Lung (tissue), 11 donors: ENCODE measurements at regions not wholly inside any gene's neighbourhood (a gene's known extent, or its start where the extent isn't known, plus 50 kb on each side); places are given as distances from the start of the nearest gene placed in this dataset.
"Not testable (repeated sequence)": the region's sequence is repeated elsewhere in the genome, so short reads cannot be mapped to it uniquely, and the experiment has no call there.

Experiments
- ATAC-seq: fragments of 200-7000 bp; cut with Tn5 transposase; one replicate; pipeline ENCODE4 v1.9.1; 2020; ENCODE audit warnings: moderate number of reproducible peaks; ENCODE audit not compliant: insufficient read depth, low FRiP score
- DNase-seq, 3 donors: peaks; one replicate each; pipeline ENCODE4 v3.0.0-alpha.2; 2013 to 2017
- H3K27ac ChIP-seq, 2 donors: one replicate each; pipeline ENCODE4 v1.5.1; 2013; ENCODE audit warnings: mild to moderate bottlenecking in 2 of 2, moderate library complexity in 2 of 2, control low read depth in 1 of 2, inconsistent platforms in 1 of 2, low read depth in 1 of 2, low read length in 1 of 2
- H3K27me3 ChIP-seq, 3 donors: one replicate each; pipeline ENCODE4 v1.5.1; 2013; ENCODE audit warnings: low read length in 2 of 3; ENCODE audit not compliant: control insufficient read depth in 3 of 3, insufficient read depth in 3 of 3
- H3K36me3 ChIP-seq, 4 donors: one replicate each; pipeline ENCODE4 v1.5.1; 2013; ENCODE audit warnings: low read length in 4 of 4, mild to moderate bottlenecking in 1 of 4, moderate library complexity in 1 of 4; ENCODE audit not compliant: control insufficient read depth in 4 of 4, insufficient read depth in 4 of 4
- H3K4me1 ChIP-seq, 5 donors: one replicate each; pipeline ENCODE4 v1.5.1; 2013; ENCODE audit warnings: low read length in 5 of 5, mild to moderate bottlenecking in 2 of 5, moderate library complexity in 1 of 5; ENCODE audit not compliant: control insufficient read depth in 5 of 5, insufficient read depth in 5 of 5
- H3K4me3 ChIP-seq: one replicate; pipeline ENCODE4 v1.5.1; 2013; ENCODE audit warnings: mild to moderate bottlenecking, control low read depth, moderate library complexity
- H3K9ac ChIP-seq, 2 donors: one replicate each; pipeline ENCODE4 v1.5.1; 2013; ENCODE audit warnings: low read length in 2 of 2, control low read depth in 1 of 2; ENCODE audit not compliant: insufficient read depth in 1 of 2
- H3K9me3 ChIP-seq, 4 donors: one replicate each; pipeline ENCODE4 v1.5.1; 2013; ENCODE audit warnings: low read length in 3 of 4, mild to moderate bottlenecking in 1 of 4, moderate library complexity in 1 of 4; ENCODE audit not compliant: control insufficient read depth in 4 of 4, insufficient read depth in 3 of 4
- CTCF ChIP-seq: IDR thresholded peaks from 2 replicates; pipeline ENCODE4 v1.5.1; 2012; ENCODE audit warnings: mild to moderate bottlenecking; ENCODE audit errors: control extremely low read depth, extremely low read depth
- WGBS, 2 donors: extraction: QIAGEN DNeasy Blood & Tissue Kit; methylation state at CpG; one replicate each; pipeline ENCODE4 v1.1.7; 2013; 5-methylcytosine and 5-hydroxymethylcytosine counted together
- donor health status: control.
- donor health status: control.
- donor health status: Bipolar disorder and iron deficiency.
- donor health status: healthy.
- donor health status: DM: yes; HTN: yes; CAD: no.

- not testable (repeated sequence) for H3K4me3 ChIP-seq, ATAC-seq, H3K36me3 ChIP-seq, H3K4me1 ChIP-seq, DNase-seq, H3K9me3 ChIP-seq, H3K27me3 ChIP-seq, H3K27ac ChIP-seq, H3K9ac ChIP-seq
- WGBS, 2 donors, result 96 to 100% methylated on average over 2 of the region's 2 CpGs
These were observed 51.3 kb downstream of the NACA2 start for GRCh38 chr17:61539728-61540127.

GRCh38 chr17:61538480-61538879 lies 52.5 kb downstream of the NACA2 start:
- Histone ChIP-seq H3K4me3 (no peak overlapping the region), H3K36me3 (no peaks in the 10 kb centered on the region), H3K9ac (no peak overlapping the region), H3K9me3 (peaks cover 0 to 8% (median 3%) of the 10 kb centered on the region in 4 donors), H3K27ac (no peak overlapping the region), H3K27me3 (no peaks in the 10 kb centered on the region), H3K4me1 (no peaks in the 10 kb centered on the region)
- no peak for TF ChIP-seq CTCF
- DNase-seq (no peak), ATAC-seq (no peak)

- ATAC-seq (no peak), DNase-seq (no peak)
- 88 to 92% methylated on average over 8 of the region's 8 CpGs for WGBS, 2 donors
- no peaks in the 10 kb centered on the region for H3K36me3 ChIP-seq
- no peak overlapping the region for H3K27ac ChIP-seq
- no peak overlapping the region for H3K9ac ChIP-seq
- peaks cover 0 to 8% (median 3%) of the 10 kb centered on the region in 4 donors for H3K9me3 ChIP-seq
- no peak for TF ChIP-seq CTCF
- no peak overlapping the region for H3K4me3 ChIP-seq
- H3K27me3 ChIP-seq, result no peaks in the 10 kb centered on the region
- H3K4me1 ChIP-seq, result no peaks in the 10 kb centered on the region
These were observed 53.7 kb downstream of the NACA2 start for GRCh38 chr17:61537264-61537771.

DNA sequence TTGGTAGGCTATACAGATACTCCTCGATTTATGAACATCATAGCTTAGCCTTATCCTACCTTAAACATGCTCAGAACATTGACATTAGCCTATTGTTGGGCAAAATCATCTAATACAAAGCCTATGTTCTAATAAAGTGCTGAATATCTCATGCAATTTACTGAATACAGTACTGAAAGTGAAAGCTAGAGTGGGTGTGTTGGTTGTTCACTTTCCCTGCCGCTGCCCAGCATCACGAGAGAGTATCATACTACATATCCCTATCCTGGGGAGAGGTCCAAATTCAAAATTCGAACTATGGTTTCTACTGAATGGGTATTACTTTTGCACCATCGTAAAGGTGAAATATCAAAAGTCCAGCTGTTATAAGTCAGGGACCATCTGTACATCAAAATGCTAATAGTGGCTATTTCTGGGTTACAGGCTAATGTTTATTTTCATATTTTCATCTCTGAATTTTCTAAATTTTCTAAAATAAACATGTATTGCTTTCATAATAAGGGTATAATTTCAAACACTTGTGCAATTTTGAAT lies 54.5 kb downstream of the NACA2 start:
- TF ChIP-seq CTCF, result no peak
- H3K36me3 ChIP-seq, result no peaks in the 10 kb centered on the region
- peak overlapping the region in 1 of 2 donors; percentile 36 for H3K9ac ChIP-seq
- peaks cover 0 to 8% (median 3%) of the 10 kb centered on the region in 4 donors for H3K9me3 ChIP-seq
- ATAC-seq, result no peak
- no peaks in the 10 kb centered on the region for H3K27me3 ChIP-seq
- H3K27ac ChIP-seq, result no peak overlapping the region
- H3K4me3 ChIP-seq, result no peak overlapping the region
- peak in 1 of 3 donors; percentile 55 for DNase-seq
- WGBS, 2 donors, result 52 to 62% methylated on average over 5 of the region's 5 CpGs
- H3K4me1 ChIP-seq, result no peaks in the 10 kb centered on the region
